GM19238 (cell line): ENCODE measurements at regions not wholly inside any gene's neighbourhood (a gene's known extent, or its start where the extent isn't known, plus 50 kb on each side); places are given as distances from the start of the nearest gene placed in this dataset.
"Not testable (repeated sequence)": the region's sequence is repeated elsewhere in the genome, so short reads cannot be mapped to it uniquely, and the experiment has no call there.

ENCODE experiments used
- DNase-seq: peaks from one replicate; pipeline ENCODE4 v3.0.0; 2011; ENCODE audit warnings: low spot score; ENCODE audit not compliant: insufficient read length

DNA sequence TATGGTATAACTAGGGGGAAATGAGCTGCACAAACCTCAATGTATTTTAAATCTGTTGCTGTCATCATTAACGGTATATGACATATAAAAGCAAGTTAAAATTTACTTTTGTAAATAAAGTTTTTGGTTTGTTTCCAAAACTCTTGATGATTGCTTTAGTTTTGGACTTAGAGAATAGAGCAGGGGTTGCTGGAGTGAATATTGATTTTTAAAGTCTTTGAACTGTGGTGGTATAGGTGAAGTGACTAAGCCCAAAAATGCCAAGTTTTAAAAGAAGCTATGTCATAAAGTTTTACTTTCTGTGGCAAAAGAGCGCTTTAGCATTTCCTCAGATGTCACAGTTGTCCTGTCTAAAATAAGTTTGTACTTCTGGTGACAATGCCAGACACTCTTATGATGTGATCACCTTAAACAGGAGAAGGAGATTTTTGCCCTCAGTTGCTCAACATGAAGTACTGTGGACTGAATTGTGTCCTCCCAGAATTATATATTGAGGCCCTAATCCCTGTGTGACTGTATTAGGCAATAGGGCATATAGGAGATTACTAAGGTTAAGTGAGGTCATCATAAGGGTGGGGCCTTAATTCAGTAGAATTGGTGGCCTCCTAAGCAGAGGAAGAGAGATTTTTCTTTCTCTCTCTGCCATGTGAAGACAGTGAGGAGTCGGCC lies 175.2 kb upstream of the PLGLB1 start:
- not testable (repeated sequence) for DNase-seq

DNA sequence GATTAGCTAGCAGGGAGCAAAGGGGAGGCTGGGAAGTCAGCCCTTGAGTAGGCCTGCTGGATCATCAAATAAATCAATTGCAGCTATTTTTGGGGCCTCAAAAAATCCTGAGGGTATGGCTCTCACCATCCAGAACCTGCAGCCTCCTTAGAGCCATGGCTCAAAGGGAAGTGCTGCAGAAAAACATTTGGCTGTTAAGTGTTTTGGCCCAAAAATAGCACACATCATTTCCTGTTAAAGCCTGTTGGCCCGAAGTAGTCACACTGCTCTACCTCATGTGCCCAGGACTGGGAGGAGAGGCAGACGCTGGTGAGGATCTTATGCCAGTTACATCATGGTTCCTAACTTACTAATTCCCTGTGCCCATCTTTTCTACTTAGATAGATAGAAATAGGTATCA lies 176.8 kb upstream of the PLGLB1 start:
- not testable (repeated sequence) for DNase-seq

DNA sequence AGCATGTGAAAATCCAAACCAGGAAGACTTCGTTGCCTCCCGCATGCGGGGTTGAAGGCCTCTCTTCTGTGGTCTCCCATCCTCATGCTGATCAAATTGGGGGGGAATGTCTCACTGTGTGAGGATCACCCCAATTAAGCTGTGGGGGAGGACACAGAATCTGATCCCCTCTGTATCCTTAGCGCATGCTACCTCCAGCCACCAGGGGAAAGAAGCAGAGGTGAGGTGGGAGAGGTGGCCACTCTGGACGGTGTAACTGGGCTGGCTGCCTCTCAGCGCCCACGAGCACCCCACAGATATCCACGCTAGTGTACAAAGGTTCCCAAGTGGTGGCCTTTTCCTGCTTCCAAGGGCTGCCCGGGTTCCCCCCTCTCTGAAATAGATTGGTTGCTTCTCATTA lies 177.6 kb upstream of the PLGLB1 start:
- not testable (repeated sequence) for DNase-seq

DNA sequence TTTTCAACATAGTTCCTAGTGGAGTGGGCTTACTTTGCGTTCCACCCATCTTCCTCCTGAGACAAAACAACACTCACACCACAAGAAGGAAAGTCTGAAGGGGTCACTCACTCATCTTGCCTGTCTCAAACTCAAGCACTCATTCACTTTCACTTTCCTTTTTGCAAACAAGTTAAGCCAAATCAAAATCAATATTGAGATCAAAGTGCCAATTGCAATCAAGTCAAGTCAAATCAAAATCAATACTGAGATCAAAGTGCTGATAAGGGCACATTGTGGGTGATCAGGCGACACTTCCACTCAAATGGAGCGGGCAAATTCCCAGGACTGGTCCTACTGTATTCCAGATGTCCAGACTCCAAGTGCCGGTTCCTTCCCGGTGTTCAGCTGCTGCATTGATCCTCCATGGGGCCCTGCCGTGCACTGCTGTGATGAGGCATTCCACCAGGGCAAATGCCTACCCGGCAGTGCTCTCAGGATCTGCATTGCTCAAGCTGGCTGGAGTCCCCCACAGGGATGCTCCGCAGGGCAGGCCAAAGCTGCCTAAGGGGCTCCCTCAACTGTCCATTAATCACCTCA lies 183.0 kb upstream of the PLGLB1 start:
- DNase-seq: not testable (repeated sequence)

DNA sequence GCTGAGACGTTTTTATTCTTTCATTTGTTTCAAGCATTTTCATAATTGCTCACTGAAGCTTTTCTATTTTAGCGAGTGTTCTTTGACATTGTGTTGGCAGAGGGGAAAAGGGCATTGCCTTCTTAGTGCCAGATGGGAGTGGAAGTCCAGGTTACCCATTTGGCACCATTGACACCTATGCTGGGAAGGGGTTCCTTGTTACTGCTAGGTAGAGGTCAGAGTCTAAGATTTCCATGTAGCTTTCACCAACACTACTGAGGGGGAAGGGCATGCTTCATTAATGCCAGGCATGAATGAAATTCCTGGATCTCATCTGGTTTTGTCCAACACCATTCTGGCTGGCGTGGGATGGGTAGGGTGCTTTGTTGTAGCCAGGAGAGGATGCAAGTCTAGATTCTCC lies 191.3 kb upstream of the PLGLB1 start:
- DNase-seq: not testable (repeated sequence)

DNA sequence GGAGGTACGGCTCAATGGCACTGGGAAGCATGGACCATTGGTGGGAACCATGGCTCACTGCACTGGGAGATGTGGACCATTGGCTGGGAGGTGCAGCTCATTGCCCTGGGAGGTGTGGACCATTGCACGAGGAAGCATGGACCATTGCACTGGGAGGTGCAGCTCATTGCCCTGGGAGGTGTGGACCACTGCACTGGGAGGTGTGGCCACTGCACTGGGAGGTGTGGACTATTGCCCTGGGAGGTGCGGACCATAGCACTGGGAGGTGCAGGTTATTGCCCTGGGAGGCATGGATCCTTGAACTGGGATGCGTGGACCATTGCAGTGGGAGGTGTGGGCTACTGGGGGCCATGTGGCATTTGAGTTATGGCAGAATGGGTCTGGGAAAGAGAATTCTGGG lies 195.4 kb upstream of the PLGLB1 start:
- not testable (repeated sequence) for DNase-seq

DNA sequence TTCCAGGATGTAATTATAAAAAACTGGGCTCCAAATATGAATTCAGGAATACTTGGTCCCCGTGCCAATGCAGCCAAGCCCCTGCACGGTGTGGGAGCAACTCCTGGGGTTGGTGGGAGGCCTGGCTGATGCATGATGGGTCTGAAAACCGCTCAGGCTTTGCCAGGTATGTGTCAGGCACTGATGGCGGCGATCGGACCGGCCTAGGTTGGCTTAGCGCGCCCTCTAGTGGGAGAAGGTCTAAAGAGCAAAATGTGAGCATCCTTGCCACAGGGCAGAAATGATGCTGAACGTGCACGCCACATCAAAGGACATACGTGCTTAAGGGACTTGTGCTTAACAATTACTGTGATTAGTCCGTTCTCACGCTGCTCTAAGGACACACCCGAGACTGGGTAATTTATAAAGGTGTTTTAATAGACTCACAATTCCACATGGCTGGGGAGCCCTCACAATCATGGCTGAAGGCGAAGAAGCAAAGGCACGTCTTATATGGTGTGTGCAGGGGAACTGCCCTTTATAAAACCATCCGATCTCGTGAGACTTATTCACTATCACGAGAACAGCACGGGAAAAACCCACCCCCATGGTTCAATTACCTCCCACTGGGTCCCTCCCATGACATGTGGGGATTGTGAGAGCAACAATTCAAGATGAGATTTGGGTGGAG lies 196.2 kb upstream of the PLGLB1 start:
- DNase-seq: not testable (repeated sequence)

DNA sequence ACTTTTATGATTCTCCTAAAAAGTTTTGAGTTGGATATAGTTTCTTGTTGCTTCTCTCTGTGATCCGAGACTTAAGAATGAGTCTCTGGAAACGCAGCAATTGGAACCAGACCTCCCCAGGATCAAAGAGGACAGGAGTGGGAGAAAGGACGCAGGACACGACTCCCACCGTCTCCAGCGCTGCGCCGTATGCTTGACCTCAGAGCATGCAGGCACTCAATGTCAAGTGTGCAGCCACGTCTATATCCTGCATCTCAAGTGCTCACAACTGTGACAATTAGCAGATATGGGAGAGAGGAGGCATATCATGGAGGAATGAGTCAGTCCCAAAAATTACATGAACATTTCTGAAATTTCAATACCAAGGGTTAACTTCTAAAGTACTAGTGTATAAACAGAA lies 199.0 kb upstream of the PLGLB1 start:
- DNase-seq: not testable (repeated sequence)

DNA sequence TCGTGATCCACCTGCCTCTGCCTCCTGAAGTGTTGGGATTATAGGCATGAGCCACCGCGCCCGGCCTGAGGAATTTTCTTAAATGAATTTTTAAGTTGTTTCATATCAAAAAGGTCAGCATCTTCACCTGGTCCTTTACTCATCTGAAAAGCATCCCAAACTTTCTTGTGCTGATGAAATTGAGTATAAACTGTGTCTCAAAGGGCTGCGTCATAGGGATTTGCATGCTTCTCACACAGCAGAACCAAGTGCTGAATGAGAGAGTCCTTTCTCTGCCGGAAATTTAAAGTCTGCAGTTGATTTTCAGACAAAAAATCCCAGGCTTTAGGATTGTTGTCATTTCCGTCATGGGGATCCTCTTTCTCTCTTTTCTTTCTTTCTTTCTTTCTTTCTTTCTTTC lies 200.5 kb upstream of the PLGLB1 start:
- not testable (repeated sequence) for DNase-seq

DNA sequence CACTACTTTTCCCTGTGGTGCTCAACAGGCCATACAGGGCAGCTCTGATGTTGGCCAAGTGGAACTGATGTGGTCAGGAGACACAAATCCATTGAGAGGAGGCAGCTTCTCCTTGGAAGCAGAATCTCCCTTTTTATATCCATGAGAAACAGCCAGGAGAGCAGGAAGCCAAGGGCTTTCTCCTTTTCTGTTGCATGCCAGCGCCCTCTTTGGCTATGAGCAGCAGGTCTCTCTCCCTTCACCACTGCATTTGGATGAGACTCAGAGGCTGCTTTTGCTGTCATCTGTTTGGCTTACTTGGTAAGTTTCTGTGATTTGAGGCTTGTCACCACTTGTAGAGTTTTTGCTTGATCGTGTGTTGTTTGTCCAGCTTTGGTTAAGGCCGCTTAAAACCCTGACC lies 202.2 kb upstream of the PLGLB1 start:
- DNase-seq: not testable (repeated sequence)

DNA sequence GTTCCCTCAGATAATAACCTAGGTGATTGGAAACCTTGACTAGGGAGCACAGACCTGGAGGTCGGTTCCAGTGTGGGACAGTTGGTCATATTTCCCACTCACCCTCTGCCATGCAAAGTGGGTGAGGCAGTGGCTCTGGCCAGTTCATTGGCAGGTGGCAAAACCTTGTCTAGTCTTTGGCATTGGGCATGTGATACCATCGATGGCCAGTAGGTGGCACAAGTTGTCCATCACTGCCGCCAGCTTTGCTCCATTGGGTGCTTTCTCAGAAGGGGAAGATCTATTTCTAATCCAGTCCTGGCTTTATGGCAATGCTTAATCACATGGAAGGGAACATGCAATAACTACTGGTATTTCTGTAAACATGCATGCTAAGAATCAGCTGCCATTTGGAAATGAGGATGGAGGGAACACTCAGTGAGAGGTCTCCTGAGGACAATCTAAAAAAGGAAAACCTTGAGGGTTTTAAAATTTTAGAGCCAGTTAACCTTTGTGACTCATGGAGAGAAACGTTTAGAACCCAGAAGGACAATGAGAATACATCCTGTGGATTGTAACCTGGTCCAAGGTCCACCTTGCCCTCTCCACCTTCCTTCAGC lies 207.5 kb upstream of the PLGLB1 start:
- not testable (repeated sequence) for DNase-seq

DNA sequence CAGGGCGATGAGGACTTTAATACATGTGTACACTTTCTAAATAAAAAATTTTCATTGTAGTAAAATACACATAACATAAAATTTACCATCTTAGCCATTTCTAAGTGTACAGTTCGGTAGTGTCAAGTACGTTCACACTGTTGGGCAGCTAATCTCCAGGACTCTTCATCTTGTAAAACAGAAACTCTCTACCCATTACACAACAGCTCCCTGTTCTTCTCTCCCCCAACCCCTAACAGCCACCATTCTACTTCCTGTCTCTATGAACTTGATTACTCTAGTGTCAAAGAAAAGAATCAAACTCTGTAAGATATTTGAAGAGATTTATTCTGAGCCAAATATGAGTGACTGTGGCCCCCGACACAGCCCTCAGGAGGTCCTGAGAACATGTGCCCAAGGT lies 208.3 kb upstream of the PLGLB1 start:
- DNase-seq: not testable (repeated sequence)

DNA sequence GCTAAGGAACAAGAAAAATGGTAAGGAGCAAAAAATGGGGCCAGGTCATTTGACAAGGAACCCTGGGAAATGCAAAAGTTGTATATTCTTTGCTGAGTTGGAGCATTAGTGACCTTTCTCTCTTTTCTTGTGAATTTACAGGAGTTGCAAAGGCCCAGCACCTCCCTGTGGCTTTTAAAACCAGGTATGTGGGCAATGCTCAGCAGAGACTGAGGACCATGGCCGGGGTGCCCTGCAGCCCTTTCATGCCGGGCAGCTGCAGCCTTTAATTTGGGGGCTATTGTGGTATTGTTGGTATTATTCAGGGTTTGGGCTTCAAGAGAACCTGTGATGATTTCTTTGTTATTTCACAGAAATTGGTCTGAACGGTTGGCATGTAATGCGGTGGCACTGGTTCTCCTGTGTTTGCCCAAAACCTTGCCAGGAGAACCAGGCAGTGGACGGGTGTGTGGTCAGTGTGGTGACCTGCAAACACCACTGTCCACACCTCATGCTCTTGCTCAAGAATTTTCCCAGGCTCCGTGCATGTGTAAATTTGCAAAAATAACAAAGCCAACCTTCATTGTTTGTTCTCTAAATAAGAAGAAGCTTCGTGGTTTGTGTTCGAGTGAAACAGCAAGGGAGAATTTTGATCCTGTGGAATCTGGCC lies 213.8 kb upstream of the PLGLB1 start:
- not testable (repeated sequence) for DNase-seq

DNA sequence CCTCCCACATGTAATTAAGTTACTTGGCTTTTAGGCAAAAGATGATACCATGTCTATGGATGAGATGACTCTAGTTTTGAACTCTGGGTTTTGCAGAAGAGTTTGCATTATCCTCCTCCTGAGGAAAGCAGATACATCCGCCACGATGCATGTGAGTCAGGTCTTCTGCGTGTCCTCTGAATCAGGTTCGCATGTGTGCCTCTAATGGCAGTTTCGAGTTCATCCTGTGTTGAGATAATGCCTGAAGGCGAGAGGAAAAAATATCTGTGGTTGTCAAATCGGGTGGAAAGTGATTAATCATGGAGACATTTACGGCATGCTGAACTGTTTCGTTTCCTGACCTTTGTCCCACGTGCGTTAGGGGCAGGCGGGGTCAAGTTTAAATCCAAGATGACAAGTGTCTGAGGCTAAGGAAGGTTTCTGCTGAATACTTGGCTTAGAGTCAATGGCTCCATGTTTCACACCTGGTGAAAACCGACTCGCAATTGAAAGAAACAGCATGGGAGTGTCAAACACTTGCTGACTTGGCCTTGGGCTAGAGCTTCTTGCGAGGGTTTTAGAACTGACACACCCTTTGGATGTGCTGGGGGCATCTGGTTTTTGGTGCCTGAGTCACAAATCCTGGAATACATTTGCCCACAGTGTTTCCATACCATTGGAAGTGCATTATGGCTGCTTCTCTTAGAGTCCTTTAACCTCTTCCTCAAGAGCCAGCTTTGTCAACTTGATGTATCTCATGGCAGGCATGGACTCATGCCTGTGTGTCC lies 216.1 kb upstream of the PLGLB1 start:
- DNase-seq: not testable (repeated sequence)

DNA sequence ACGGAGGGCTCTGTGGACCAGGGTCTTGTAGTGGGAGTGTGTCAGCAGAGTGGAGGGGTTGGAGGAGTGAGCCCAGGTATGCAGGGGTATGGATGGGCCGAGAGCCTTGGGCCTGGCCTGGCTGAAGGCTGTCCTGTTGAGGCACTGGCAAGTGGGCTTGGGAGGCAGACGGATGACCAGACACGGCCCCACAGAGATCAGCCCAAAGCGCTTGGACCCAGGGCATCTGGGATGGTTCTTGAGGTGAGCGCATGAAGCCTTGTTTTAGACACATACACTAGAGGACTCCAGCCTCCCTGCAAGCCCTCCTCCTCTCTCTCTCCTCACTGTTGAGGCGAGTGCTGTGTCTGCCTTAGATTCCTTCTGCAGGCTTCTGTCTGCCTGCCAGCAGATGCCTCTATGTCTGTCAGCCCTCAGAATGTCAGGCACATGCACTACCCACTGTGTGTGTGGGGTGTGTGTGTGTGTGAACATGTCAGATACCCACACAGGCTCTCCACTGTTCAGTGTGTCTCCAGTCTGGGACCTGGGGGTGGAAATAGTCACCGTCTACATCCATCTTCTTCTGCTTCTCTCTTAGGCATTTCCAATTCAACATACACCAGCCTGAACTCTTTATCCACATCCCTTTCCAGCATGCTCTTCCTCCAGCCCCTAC lies 218.0 kb upstream of the PLGLB1 start:
- DNase-seq: not testable (repeated sequence)

DNA sequence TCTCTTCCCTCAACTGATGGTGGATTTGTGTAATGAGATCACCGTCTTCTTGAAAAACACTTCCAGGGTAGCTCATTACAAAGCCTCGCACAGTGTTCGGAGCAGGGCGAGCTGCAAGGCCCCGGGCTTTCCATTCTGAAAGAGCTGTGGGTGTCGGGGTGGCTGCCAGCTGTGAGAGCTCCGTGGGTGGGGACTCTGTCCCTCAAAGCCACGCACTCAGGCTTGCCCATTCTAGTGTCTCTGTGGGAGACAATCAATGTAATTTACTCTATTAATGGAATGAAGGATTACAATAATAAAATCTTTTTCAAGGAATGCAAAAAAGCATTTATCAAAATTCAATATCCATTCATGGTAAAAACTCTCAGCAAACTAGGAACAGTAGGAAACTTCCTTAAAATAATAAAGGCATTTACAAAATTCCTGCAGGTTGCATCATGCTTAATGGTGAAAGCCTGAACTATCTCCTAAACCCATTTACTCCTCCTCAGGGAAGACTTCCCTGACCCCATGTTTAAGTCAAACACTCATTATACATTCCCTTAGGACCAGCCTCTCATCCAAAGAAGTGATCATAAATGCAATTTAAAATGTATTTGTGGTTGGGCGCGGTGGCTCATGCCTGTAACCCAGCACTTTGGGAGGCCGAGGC lies 224.5 kb upstream of the PLGLB1 start:
- DNase-seq: not testable (repeated sequence)

DNA sequence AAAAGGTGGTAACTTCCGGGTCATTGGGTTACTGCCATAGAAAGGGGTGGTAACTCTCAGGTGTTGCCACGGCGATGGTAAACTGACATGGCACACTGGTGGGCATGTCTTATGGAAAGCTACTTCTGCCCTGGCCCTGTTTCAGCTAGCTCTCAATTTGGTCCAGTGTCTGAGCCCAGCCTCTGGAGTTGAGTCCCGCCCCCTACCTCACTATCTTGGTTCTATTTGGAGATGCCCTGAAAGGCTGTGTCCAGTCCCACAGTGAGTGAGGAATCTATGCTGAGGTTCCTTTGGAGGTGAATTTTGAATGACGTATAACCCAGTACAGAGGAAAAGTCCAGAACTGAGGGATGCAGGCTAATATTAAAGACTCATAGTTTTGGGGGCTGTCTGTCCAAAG lies 230.4 kb upstream of the PLGLB1 start:
- not testable (repeated sequence) for DNase-seq

DNA sequence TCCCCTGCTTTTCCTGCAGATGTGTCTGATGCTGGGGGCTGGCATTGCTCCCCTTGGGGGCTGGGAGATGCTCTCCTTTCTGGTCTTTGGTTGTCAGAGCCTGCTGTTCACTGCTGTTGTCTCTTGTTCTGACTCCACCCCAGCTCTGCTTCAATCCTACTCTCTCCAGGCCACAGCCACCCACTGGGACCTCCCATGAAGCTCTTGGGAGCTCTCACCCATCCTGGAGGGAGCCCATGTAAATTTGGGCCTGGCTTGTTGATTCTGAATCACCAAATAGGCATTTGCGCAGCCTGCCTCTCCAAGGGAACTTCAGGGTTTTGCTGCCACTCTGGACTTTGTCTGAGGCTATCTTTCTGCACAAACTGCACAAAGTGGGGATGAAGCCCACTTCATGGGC lies 232.9 kb upstream of the PLGLB1 start:
- DNase-seq: not testable (repeated sequence)

DNA sequence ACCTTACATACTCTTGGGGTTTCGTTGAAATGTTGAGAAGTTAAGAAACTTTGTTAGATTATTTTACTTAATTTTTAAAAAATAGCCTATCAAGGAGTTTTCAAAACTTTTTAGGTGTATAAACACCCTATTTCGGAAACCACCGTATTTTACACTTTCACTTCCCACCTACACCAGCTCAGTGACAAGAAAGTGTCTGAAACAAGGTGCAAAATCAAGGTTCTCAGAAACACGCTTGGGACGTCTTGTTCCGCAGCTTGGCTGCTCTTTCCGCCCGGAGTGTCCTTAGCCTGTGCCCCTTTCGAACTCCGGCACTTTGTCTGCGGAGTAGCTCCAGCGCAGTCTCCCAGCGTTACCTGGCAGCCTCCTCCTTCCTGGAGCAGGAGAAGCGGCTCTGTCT lies 233.8 kb upstream of the PLGLB1 start:
- DNase-seq: not testable (repeated sequence)

DNA sequence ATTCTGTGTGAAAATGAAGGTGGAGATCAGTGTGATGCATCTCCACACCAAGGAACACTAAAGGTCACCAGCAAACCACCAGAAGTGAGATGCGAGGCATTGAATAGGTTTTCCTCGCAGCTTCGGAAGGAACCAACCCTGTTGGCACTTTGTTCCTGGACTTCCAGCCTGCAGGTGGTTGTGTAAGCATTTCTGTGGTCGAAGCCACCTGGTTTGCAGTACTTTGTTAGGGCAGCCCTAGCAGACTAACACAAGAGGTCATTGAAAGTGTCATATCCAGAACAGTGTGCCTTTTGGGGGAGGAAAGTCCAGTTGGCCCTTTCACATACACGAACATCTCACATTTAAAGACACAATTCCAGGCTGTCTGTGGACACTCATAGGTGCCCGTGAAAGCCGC lies 237.2 kb upstream of the PLGLB1 start:
- DNase-seq: not testable (repeated sequence)
